ENCODE measurements at regions not wholly inside any gene's neighbourhood (a gene's known extent, or its start where the extent isn't known, plus 50 kb on each side); places are given as distances from the start of the nearest gene placed in this dataset.

GRCh38 chr11:80673566-80673965 lies 1232.7 kb upstream of the TENM4 start:
- TF ChIP-seq CTCF (IDR thresholded peaks at IDR 0.05) (no peak), POLR2A (IDR thresholded peaks at IDR 0.05) (no peak)

All from Peyer's patch (tissue), 4 donors.